ENCODE measurements at regions not wholly inside any gene's neighbourhood (a gene's known extent, or its start where the extent isn't known, plus 50 kb on each side); places are given as distances from the start of the nearest gene placed in this dataset.

DNA sequence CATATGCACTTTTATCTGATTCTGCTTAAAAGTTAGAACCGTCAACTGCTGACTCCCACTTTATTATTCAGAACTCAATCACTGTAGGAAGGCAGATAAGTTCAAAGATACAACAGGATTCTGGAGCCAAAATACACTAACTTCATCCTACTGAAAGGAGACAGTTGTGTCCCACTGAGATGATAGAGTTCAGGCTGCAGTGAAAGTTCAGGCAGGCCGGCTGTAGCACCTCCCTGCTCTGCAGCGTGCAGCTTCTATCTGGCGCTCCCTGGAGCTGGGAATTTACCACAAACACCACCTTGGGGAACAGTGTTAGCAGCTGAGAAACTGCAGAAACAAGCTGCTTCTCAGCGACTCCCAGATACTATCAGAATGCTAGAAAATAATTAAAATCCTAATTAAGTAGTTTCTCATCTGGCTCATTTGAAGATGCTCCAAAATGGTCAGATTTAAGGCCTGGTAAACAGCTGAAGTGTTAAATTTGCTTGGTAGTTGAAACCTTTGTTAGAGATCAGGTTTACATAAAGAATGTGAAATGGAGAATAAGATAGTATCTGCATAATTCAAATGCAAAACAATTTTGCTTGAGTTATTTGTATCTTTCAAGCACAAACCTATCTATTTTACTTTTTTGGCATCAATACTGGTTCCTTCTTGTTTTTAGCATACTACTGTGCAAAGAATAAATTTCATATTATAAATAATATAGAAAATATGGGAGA is 52.3 kb upstream of the CNTLN start:
- TF ChIP-seq POLR2AphosphoS5 (IDR thresholded peaks at IDR 0.05; ENCODE audit: low read depth, low read length) (no peak), RAD21 (IDR thresholded peaks at IDR 0.05; ENCODE audit: low read depth) (no peak), SP1 (IDR thresholded peaks at IDR 0.05; ENCODE audit: low read depth) (no peak), YY1 (IDR thresholded peaks at IDR 0.05; ENCODE audit: extremely low read depth, insufficient replicate concordance, low read depth, low read length) (no peak), EZH2 (IDR thresholded peaks at IDR 0.05) (no peak), ZNF274 (IDR thresholded peaks at IDR 0.05; ENCODE audit: low read depth, low read length) (no peak), ELF1 (IDR thresholded peaks at IDR 0.05; ENCODE audit: borderline replicate concordance, low read depth) (no peak), ZFX (IDR thresholded peaks at IDR 0.05) (no peak), MAX (IDR thresholded peaks at IDR 0.05) (no peak), TCF7L2 (IDR thresholded peaks at IDR 0.05; ENCODE audit: borderline replicate concordance, extremely low read depth, insufficient read depth, insufficient read length) (no peak), SIN3A (IDR thresholded peaks at IDR 0.05; ENCODE audit: low read depth) (no peak), POLR2A (IDR thresholded peaks at IDR 0.05; ENCODE audit: borderline replicate concordance, extremely low read depth, insufficient read depth, insufficient read length) (no peak), EGR1 (IDR thresholded peaks at IDR 0.05; ENCODE audit: low read depth) (no peak), CEBPB (IDR thresholded peaks at IDR 0.05; ENCODE audit: low read depth) (no peak)
- TF ChIP-seq, protein P1, sequence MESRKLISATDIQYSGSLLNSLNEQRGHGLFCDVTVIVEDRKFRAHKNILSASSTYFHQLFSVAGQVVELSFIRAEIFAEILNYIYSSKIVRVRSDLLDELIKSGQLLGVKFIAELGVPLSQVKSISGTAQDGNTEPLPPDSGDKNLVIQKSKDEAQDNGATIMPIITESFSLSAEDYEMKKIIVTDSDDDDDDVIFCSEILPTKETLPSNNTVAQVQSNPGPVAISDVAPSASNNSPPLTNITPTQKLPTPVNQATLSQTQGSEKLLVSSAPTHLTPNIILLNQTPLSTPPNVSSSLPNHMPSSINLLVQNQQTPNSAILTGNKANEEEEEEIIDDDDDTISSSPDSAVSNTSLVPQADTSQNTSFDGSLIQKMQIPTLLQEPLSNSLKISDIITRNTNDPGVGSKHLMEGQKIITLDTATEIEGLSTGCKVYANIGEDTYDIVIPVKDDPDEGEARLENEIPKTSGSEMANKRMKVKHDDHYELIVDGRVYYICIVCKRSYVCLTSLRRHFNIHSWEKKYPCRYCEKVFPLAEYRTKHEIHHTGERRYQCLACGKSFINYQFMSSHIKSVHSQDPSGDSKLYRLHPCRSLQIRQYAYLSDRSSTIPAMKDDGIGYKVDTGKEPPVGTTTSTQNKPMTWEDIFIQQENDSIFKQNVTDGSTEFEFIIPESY (IDR thresholded peaks at IDR 0.05; ENCODE audit: extremely low read depth, insufficient replicate concordance, low read length), result no peak

More for the DNA sequence above, 52.3 kb upstream of the CNTLN start:
- ATAC-seq, result no peak
- H3K27me3 ChIP-seq (ENCODE audit: insufficient read depth, low read length), result no peaks in the 10 kb centered on the region
- ChIA-PET POLR2A (no interaction called here), CTCF (no interaction called here), RAD21 (ENCODE audit: low non-redundant PET in 1 of 2, low total read pairs in 2 of 2, uncharacterized antibody in 2 of 2, unreplicated experiment in 2 of 2) (no interaction called here)
- no TSS peak for BruUV-seq (replicated peaks)
- no peak overlapping the region for H2AFZ ChIP-seq (ENCODE audit: low read depth, low read length, poor library complexity, severe bottlenecking)
- H3K4me2 ChIP-seq (ENCODE audit: low read length), result no peak overlapping the region
- no peaks in the 10 kb centered on the region for H3K9me3 ChIP-seq (ENCODE audit: control insufficient read depth in 1 of 2, insufficient read depth in 1 of 2, low read depth in 1 of 2, low read length in 2 of 2)
- H3K9me2 ChIP-seq (ENCODE audit: insufficient read depth), result no peaks in the 10 kb centered on the region
- H4K20me1 ChIP-seq (ENCODE audit: insufficient read depth), result no peaks in the 10 kb centered on the region
- H3K27ac ChIP-seq (ENCODE audit: low read depth, low read length), result no peak overlapping the region
- no peak overlapping the region for H3K4me3 ChIP-seq (replicated peaks in 1 of 2; ENCODE audit: low read depth in 1 of 2, low read length in 2 of 2)
- H3K36me3 ChIP-seq (ENCODE audit: control insufficient read depth in 1 of 2, insufficient read depth in 2 of 2, low read length in 2 of 2), result no peaks in the 10 kb centered on the region
- no peaks in the 10 kb centered on the region for H3K79me2 ChIP-seq (ENCODE audit: insufficient read depth, low read length)
- intact Hi-C loops (cut with micrococcal nuclease), result no loop called here
- DNase-seq (ENCODE audit: low read depth, low spot score), result no peak
- H3K9ac ChIP-seq (ENCODE audit: low read length), result no peak overlapping the region
- H3K4me1 ChIP-seq (ENCODE audit: control insufficient read depth in 1 of 2, insufficient read depth in 2 of 2, low read length in 2 of 2), result no peaks in the 10 kb centered on the region

Measured in HCT116 (cell line).